ENCODE measurements at regions not wholly inside any gene's neighbourhood (a gene's known extent, or its start where the extent isn't known, plus 50 kb on each side); places are given as distances from the start of the nearest gene placed in this dataset.
"Not testable (repeated sequence)": the region's sequence is repeated elsewhere in the genome, so short reads cannot be mapped to it uniquely, and the experiment has no call there.

DNA sequence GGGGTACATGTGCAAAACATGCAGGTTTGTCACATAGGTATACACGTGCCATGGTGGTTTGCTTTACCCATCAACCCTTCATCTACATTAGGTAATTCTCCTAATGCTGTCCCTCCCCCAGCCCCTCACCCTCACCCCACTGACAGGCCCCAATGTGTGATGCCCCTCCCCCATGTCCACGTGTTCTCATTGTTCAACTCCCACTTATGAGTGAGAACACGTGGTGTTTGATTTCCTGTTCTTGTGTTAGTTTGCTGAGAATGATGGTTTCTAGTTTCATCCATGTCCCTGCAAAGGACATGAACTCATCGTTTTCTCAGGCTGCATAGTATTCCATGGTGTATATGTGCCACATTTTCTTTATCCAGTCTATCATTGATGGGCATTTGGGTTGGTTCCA lies 232.9 kb upstream of the RASGRP1 start:
- H3K9ac ChIP-seq (ENCODE audit: insufficient read depth, low read depth, low read length); FAIRE-seq; in situ Hi-C loops (cut with HindIII; ENCODE audit: extremely low pct_ligation_motif_present, low pct_unique_long_range_greater_than_20kb); ATAC-seq; H2AFZ ChIP-seq (ENCODE audit: low read length); DNase-seq (ENCODE audit: low spot score); H3K79me2 ChIP-seq (ENCODE audit: insufficient read depth, low read length); H3K27me3 ChIP-seq (ENCODE audit: control insufficient read depth in 1 of 2, insufficient read depth in 2 of 2, low read length in 2 of 2); H3K27ac ChIP-seq (ENCODE audit: extremely low read length, insufficient read depth, low read length); H3K9me3 ChIP-seq (ENCODE audit: low read length); H4K20me1 ChIP-seq (ENCODE audit: insufficient read depth, low read length); H3K36me3 ChIP-seq (replicated peaks in 1 of 2; ENCODE audit: control insufficient read depth in 1 of 2, insufficient read depth in 2 of 2, low read length in 2 of 2); H3K4me2 ChIP-seq (ENCODE audit: low read depth, low read length); BruUV-seq (replicated peaks); intact Hi-C loops (cut with micrococcal nuclease; ENCODE audit: unreplicated experiment); H3K4me3 ChIP-seq (replicated peaks in 1 of 3; ENCODE audit: insufficient read depth in 1 of 3, low read depth in 2 of 3, low read length in 3 of 3); POLR2A ChIA-PET; CTCF ChIA-PET (ENCODE audit: low intra/inter-chr PET ratio, low total read pairs); H3K4me1 ChIP-seq (ENCODE audit: insufficient read depth, low read length): not testable (repeated sequence)
- WGBS (ENCODE audit: low lambda C conversion rate) = 1% methylated on average over 4 of the region's 4 CpGs
- TF ChIP-seq, protein P1, sequence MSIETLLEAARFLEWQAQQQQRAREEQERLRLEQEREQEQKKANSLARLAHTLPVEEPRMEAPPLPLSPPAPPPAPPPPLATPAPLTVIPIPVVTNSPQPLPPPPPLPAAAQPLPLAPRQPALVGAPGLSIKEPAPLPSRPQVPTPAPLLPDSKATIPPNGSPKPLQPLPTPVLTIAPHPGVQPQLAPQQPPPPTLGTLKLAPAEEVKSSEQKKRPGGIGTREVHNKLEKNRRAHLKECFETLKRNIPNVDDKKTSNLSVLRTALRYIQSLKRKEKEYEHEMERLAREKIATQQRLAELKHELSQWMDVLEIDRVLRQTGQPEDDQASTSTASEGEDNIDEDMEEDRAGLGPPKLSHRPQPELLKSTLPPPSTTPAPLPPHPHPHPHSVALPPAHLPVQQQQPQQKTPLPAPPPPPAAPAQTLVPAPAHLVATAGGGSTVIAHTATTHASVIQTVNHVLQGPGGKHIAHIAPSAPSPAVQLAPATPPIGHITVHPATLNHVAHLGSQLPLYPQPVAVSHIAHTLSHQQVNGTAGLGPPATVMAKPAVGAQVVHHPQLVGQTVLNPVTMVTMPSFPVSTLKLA (IDR thresholded peaks at IDR 0.05) = peak; percentile 94

DNA sequence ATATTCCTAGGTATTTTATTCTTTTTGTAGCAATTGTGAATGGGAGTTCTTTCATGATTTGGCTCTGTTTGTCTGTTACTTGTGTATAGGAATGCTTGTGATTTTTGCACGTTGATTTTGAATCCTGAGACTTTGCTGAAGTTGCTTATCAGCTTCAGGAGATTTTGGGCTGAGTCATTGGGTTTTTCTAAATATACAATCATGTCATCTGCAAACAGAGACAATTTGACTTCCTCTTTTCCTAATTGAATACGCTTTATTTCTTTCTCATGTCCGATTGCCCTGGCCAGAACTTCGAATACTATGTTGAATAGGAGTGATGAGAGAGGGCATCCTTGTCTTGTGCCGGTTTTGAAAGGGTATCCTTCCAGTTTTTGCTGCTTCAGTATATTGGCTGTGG lies 234.6 kb upstream of the RASGRP1 start:
- in situ Hi-C loops (cut with HindIII; ENCODE audit: extremely low pct_ligation_motif_present, low pct_unique_long_range_greater_than_20kb); BruUV-seq (replicated peaks); intact Hi-C loops (cut with micrococcal nuclease; ENCODE audit: unreplicated experiment); FAIRE-seq; H3K4me1 ChIP-seq (ENCODE audit: insufficient read depth, low read length); H3K36me3 ChIP-seq (replicated peaks in 1 of 2; ENCODE audit: control insufficient read depth in 1 of 2, insufficient read depth in 2 of 2, low read length in 2 of 2); H3K9me3 ChIP-seq (ENCODE audit: low read length); ATAC-seq; H3K27ac ChIP-seq (ENCODE audit: extremely low read length, insufficient read depth, low read length); H2AFZ ChIP-seq (ENCODE audit: low read length); H3K4me2 ChIP-seq (ENCODE audit: low read depth, low read length); H3K27me3 ChIP-seq (ENCODE audit: control insufficient read depth in 1 of 2, insufficient read depth in 2 of 2, low read length in 2 of 2); H3K9ac ChIP-seq (ENCODE audit: insufficient read depth, low read depth, low read length); CTCF ChIA-PET (ENCODE audit: low intra/inter-chr PET ratio, low total read pairs); H3K79me2 ChIP-seq (ENCODE audit: insufficient read depth, low read length); H4K20me1 ChIP-seq (ENCODE audit: insufficient read depth, low read length); POLR2A ChIA-PET; H3K4me3 ChIP-seq (replicated peaks in 1 of 3; ENCODE audit: insufficient read depth in 1 of 3, low read depth in 2 of 3, low read length in 3 of 3); DNase-seq (ENCODE audit: low spot score): not testable (repeated sequence)
- 6% methylated on average over 5 of the region's 5 CpGs for WGBS (ENCODE audit: low lambda C conversion rate)
